Activated CD4-positive, alpha-beta memory T cell treated with anti-CD3 and anti-CD28 coated beads, Interleukin-2, amount 10 ng/mL, durations not matched to agents 7 days and 5 days (primary cell): ENCODE measurements at regions not wholly inside any gene's neighbourhood (a gene's known extent, or its start where the extent isn't known, plus 50 kb on each side); places are given as distances from the start of the nearest gene placed in this dataset.

ENCODE experiments used
- CTCF ChIA-PET: fragments of 350-600 bp; sonication (Branson Sonifier 250); formaldehyde crosslinking; loops from one replicate; lab custom pipeline; 2021; ENCODE audit warnings: antibody characterized with exemption, inconsistent platforms; lab: Charles Lee
- POLR2A ChIA-PET: fragments of 350-600 bp; sonication (Branson Sonifier 250); formaldehyde crosslinking; loops from one replicate; lab custom pipeline; 2021; ENCODE audit warnings: antibody characterized with exemption; lab: Charles Lee
- DNase-seq: peaks from one replicate; pipeline ENCODE4 v3.0.0-alpha.2; 2020
- H3K27ac Mint-ChIP-seq: one replicate; pipeline ENCODE4 v1.8.0; 2021; ENCODE audit warnings: mild to moderate bottlenecking, mixed read lengths
- H3K27me3 Mint-ChIP-seq: one replicate; pipeline ENCODE4 v1.8.0; 2021; ENCODE audit warnings: mixed read lengths
- H3K36me3 Mint-ChIP-seq: one replicate; pipeline ENCODE4 v1.8.0; 2021; ENCODE audit warnings: low read depth, mixed read lengths
- H3K4me1 Mint-ChIP-seq: one replicate; pipeline ENCODE4 v1.8.0; 2021; ENCODE audit warnings: mixed read lengths
- H3K4me3 Mint-ChIP-seq: one replicate; pipeline ENCODE4 v1.8.0; 2021; ENCODE audit warnings: mild to moderate bottlenecking, mixed read lengths
- H3K9me3 Mint-ChIP-seq: one replicate; pipeline ENCODE4 v1.8.0; 2021; ENCODE audit warnings: mixed read lengths

DNA sequence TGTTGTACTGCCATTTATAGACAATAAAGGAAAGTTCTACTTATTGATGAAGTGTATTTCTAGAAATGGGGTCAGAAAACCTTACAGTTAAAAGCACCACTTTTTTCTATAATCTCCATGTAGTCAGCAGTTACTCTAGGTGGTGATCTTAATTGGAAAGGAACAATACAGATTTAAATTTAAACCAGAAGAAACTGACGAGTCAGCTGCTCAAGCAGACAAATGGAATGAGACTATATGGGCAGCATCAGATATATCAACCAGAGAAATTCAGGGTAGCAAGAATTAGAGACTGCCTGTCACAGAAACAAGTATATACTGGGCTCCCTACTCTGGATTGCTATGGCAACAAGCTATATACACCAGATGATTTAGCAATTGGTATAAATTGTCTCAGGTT lies 99.6 kb upstream of the SCG2 start:
- Mint-ChIP-seq H3K27me3 (no peaks in the 10 kb centered on the region), H3K27ac (no peak overlapping the region), H3K4me1 (peaks cover 15% of the 10 kb centered on the region), H3K36me3 (no peaks in the 10 kb centered on the region), H3K4me3 (no peak overlapping the region), H3K9me3 (no peaks in the 10 kb centered on the region)
- ChIA-PET POLR2A (no interaction called here), CTCF (no interaction called here)
- no peak for DNase-seq

DNA sequence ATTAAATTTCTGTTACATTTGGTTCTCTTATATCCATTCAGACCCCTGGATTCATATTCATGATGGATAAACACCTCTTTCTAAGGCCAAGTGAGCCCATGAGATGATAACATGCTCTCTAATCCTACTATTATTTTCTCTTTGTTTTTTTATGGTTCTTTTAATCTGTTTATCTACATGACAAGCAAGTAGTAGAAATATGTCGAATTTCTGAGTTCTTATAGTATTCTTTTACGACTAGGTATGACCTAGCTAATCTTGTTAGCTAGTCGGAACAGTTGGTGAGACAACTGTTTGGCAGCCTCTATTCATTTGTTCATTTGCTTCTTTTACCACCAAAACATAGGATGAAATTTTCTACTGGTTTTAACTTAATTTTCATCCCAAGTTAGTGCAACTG lies 98.1 kb upstream of the SCG2 start:
- no peaks in the 10 kb centered on the region for H3K27me3 Mint-ChIP-seq
- H3K4me1 Mint-ChIP-seq = peaks cover 15% of the 10 kb centered on the region
- no peak for DNase-seq
- POLR2A ChIA-PET = no interaction called here
- no peak overlapping the region for H3K4me3 Mint-ChIP-seq
- H3K36me3 Mint-ChIP-seq = no peaks in the 10 kb centered on the region
- CTCF ChIA-PET = interaction anchor here (1.3 kb wide), 1 partner anchor 29 kb away, joined by 5 read pairs; no protein-coding TSS in a partner anchor
- no peaks in the 10 kb centered on the region for H3K9me3 Mint-ChIP-seq
- no peak overlapping the region for H3K27ac Mint-ChIP-seq

DNA sequence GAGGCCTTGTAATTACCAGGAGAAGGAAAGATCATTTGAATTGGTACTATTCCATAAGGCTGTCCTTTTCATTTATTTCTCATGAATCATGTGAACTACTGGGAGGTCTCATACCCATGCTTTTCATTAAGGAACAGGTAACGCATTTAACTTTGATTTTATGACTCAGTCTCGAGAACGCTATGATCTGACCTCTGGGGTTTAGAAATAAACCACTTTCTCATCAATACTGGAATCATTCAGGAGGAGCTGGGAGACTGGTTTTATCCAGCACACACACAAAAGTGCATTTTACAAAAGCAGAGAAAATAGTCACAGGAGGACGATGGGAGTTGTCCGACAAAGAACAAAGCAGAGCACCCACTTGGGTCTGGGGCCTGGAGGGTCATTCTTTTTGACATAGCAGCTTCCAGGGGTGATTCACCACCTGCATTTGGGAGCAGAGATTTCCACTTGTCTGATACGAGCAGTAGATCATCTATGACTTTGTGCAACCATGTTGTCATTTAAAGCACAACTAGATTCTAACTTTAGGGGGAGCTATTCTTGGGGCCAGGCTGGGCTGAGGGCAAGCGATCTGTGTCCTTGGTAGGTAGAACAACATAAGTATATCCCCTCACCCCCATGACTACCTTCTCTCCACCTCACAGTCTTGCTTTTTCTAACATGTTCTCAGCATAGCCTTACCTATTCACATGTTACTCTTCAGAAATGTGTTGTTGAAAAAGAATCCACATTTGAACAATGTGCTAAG lies 95.9 kb upstream of the SCG2 start:
- no peak overlapping the region for H3K4me3 Mint-ChIP-seq
- CTCF ChIA-PET = interaction anchor here (0.5 kb wide), 1 partner anchor 25 kb away, joined by 4 read pairs; no protein-coding TSS in a partner anchor

DNA sequence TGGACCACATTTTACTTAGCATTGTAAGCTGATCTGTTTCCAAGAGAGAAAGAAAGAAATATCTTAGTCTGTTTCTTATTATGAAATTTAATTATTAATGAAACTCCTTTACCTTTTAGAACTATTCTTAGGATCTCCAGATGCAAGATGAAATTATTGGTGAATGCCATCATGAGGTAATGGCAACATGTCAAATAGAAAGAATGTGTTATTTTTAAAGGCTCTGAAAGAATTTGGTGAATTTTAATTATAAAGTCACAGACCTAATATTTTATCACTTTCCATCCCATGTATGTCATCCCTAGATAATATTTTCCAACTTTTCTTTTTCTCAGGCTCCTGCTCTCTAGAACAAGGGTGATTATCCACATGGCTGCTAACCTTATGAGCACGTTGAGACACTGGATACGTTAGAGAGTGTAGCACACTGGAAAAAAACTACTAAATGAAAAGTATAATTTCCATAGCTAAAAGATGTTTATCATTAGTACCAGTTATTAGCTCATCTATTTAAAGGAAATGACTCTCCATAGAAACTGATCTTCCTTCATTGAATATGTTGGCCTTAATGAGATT lies 95.2 kb upstream of the SCG2 start:
- POLR2A ChIA-PET = no interaction called here
- peaks cover 15% of the 10 kb centered on the region for H3K4me1 Mint-ChIP-seq
- CTCF ChIA-PET = no interaction called here
- H3K27ac Mint-ChIP-seq = no peak overlapping the region
- peaks cover 2% of the 10 kb centered on the region for H3K27me3 Mint-ChIP-seq
- no peak overlapping the region for H3K4me3 Mint-ChIP-seq
- H3K36me3 Mint-ChIP-seq = no peaks in the 10 kb centered on the region
- no peak for DNase-seq
- no peaks in the 10 kb centered on the region for H3K9me3 Mint-ChIP-seq

More for the DNA sequence above, 95.9 kb upstream of the SCG2 start:
- peaks cover 2% of the 10 kb centered on the region for H3K27me3 Mint-ChIP-seq
- H3K36me3 Mint-ChIP-seq = no peaks in the 10 kb centered on the region
- DNase-seq = no peak
- H3K9me3 Mint-ChIP-seq = no peaks in the 10 kb centered on the region
- H3K27ac Mint-ChIP-seq = no peak overlapping the region
- POLR2A ChIA-PET = no interaction called here
- peaks cover 15% of the 10 kb centered on the region for H3K4me1 Mint-ChIP-seq

DNA sequence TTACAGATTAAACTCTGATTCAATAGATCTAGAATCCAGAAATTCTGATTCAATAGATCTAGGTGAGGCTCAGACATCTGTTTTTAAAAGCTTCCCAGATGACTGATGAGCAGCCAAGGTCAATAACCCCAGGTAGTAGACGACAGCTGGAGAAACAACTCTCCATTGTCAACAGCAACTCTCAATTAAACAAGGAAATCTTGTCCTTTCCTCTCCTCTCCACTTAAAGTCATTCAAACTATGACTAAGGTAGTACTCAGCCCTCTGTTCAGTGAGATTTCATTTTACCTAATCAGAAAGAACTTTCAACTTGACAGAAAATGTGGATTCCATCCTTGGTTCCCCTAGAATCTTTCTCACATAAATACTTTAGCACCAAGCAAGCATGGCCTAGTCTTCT lies 94.6 kb upstream of the SCG2 start:
- no peaks in the 10 kb centered on the region for H3K9me3 Mint-ChIP-seq
- CTCF ChIA-PET = no interaction called here

DNA sequence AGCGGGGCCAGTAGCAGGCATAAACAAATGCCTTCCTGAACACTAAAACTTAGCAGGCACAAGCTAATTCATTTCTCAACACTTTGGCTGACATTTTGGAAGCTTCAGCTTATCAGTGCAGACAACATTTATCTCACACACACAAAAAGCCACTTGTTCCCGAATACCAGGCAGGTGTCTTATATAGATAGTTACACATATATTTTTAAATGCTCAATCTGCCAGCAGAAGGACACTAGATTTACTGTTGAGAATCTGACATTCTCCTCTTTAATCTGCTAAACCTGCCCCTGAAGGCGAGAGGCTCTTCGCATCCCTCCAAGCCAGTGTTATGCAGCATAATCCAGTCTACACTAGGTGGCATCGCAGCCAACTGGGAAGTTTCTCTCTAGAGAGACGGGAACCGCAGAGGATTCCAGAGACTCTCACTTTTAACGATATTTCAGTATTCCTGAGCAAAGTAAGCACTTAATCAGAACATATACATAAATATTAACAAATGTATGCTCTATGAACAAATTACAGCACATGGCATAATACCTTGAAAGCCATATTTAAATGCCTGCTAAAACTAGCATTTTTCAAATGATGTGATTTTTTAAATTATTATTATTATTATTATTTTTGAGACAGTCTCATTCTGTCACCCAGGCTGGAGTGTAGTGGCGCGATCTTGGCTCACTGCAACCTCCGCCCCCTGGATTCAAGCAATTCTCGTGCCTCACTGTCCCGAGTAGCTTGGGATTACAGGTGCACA lies 90.2 kb upstream of the SCG2 start:
- H3K9me3 Mint-ChIP-seq = no peaks in the 10 kb centered on the region
- POLR2A ChIA-PET = no interaction called here
- no peak overlapping the region for H3K4me3 Mint-ChIP-seq
- H3K27ac Mint-ChIP-seq = no peak overlapping the region
- peaks cover 9% of the 10 kb centered on the region for H3K27me3 Mint-ChIP-seq
- H3K36me3 Mint-ChIP-seq = no peaks in the 10 kb centered on the region
- no peaks in the 10 kb centered on the region for H3K4me1 Mint-ChIP-seq
- no peak for DNase-seq
- CTCF ChIA-PET = interaction anchor here (0.6 kb wide), 1 partner anchor 236 kb away, joined by 5 read pairs; no protein-coding TSS in a partner anchor

More for the DNA sequence above, 94.6 kb upstream of the SCG2 start:
- H3K36me3 Mint-ChIP-seq = no peaks in the 10 kb centered on the region
- POLR2A ChIA-PET = no interaction called here
- no peak overlapping the region for H3K27ac Mint-ChIP-seq
- DNase-seq = no peak
- peaks cover 15% of the 10 kb centered on the region for H3K4me1 Mint-ChIP-seq
- H3K4me3 Mint-ChIP-seq = no peak overlapping the region
- peaks cover 9% of the 10 kb centered on the region for H3K27me3 Mint-ChIP-seq

DNA sequence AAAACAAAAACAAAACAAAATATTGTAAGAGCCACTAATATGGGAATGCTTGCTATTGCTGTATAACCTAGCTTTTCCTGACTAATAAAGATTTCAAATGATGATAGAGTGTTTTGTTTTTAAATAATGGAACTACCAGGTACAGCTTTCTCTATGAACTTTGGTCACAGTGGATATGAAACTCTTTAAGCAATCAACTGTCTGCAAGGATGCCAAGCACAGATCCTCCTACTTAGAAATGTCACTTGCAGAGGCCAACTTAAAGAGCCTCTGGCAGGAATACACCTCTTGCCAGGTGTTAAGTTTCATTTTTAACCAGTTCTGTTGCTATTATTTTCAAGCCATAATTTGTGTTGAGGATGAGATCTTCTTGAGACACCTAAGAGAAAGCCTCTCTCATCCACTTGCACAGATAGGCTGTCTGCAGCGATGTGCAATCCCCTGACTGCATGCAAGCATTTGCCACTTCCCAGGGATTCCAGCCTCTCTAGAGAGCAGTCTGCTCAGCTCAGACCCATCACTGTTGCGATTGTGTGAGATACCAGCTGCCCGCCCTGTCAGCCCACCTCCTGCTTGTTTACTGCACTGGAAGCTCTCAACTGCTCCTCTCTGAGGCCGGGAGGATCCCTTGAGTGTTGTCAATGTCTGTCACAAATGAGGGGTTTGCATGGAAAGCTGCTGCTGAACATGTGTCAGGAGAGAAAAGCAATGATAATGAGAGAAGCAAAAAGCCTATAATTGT lies 86.1 kb upstream of the SCG2 start:
- CTCF ChIA-PET = no interaction called here
- H3K4me1 Mint-ChIP-seq = no peaks in the 10 kb centered on the region
- no peak overlapping the region for H3K4me3 Mint-ChIP-seq

DNA sequence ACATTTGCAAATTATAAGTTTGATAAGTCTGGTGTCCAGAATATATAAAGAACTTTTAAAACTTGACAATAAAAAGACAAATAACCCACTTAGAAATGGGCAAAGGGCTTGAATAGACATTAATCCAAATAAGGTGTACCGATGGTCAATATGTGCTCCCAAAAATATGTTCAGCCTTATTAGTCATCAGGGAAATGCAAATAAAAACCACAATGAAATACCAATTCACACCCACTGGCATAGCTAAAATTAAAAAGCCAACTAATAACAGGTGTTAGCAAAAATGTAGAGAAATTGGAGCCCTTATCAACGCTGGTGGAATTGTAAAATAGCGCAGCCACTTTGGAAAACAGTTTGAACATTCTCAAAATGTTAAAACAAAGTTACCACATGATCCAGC lies 79.0 kb upstream of the SCG2 start:
- Mint-ChIP-seq H3K4me1 (no peaks in the 10 kb centered on the region), H3K27ac (no peak overlapping the region), H3K36me3 (no peaks in the 10 kb centered on the region), H3K9me3 (no peaks in the 10 kb centered on the region), H3K27me3 (peaks cover 4% of the 10 kb centered on the region), H3K4me3 (no peak overlapping the region)
- no peak for DNase-seq
- ChIA-PET POLR2A (no interaction called here), CTCF (no interaction called here)

More for the DNA sequence above, 86.1 kb upstream of the SCG2 start:
- Mint-ChIP-seq H3K9me3 (no peaks in the 10 kb centered on the region), H3K36me3 (no peaks in the 10 kb centered on the region), H3K27ac (no peak overlapping the region), H3K27me3 (peaks cover 11% of the 10 kb centered on the region)
- no peak for DNase-seq
- POLR2A ChIA-PET = no interaction called here

DNA sequence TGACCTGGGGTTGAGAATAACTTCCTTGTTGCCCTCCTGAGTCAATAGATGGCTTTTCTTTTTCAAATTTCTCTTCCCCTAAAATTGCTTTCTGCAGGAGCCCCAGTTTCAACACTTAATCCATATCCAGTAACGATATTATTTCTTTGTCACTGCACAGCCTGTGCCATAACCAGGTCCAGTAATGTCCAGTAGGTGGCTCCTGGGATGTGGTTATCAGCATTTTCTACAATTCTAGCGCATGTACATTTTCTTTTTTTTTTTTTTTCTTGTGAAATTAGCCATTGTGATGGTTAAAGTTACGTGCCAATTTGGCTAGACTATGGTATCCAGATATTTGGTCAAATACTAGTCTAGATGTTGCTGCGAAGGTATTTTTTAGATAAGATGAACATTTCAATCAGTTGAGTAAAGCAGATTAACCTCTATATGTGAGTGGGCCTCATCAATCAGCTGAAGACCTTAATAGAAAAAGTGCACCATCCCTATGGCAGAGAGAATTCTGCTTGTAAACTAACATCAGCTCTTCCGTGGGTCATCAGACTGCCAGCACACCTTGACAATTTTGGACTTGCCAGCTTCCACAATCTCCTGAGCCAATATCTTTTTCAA lies 72.9 kb upstream of the SCG2 start:
- Mint-ChIP-seq H3K9me3 (no peaks in the 10 kb centered on the region), H3K4me3 (no peak overlapping the region), H3K36me3 (no peaks in the 10 kb centered on the region), H3K4me1 (no peaks in the 10 kb centered on the region), H3K27ac (no peak overlapping the region), H3K27me3 (peaks cover 1% of the 10 kb centered on the region)
- CTCF ChIA-PET = no interaction called here
- DNase-seq = no peak
- POLR2A ChIA-PET = no interaction called here

DNA sequence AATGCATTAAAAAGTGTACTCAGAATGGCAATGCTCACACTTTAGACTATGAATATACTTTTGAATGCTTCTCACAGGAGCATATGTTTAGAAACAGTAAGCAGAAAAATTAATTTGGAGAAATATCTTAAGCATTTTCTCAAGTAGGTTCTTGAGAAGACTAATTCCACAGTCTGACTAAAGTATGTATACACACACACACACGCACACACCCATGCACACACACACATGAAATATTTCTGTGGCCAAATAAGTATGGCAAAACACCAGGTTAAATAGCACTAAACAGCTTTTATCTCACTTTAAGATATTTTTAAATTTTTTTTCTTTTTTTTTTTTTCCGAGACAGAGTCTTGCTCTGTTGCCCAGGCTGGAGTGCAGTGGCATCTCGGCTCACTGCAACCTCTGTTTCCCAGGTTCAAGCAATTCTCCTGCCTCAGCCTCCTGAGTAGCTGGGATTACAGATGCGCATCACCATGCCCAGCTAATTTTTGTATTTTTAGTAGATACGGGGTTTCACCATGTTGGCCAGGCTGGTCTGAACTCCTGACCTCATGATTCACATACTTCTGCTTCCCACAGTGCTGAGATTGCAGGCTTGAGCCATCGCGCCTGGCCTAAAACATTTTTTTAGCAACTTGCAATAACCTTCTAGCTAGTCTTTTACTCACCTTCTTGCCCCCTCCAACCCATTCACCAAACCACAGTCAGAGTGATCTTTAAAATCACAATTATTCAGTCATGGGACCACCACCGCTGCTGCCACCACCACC lies 67.5 kb upstream of the SCG2 start:
- no peak for DNase-seq
- Mint-ChIP-seq H3K4me3 (no peak overlapping the region), H3K9me3 (no peaks in the 10 kb centered on the region), H3K36me3 (no peaks in the 10 kb centered on the region), H3K27ac (no peak overlapping the region), H3K4me1 (no peaks in the 10 kb centered on the region), H3K27me3 (peaks cover 8% of the 10 kb centered on the region)
- POLR2A ChIA-PET = no interaction called here
- CTCF ChIA-PET = no interaction called here

DNA sequence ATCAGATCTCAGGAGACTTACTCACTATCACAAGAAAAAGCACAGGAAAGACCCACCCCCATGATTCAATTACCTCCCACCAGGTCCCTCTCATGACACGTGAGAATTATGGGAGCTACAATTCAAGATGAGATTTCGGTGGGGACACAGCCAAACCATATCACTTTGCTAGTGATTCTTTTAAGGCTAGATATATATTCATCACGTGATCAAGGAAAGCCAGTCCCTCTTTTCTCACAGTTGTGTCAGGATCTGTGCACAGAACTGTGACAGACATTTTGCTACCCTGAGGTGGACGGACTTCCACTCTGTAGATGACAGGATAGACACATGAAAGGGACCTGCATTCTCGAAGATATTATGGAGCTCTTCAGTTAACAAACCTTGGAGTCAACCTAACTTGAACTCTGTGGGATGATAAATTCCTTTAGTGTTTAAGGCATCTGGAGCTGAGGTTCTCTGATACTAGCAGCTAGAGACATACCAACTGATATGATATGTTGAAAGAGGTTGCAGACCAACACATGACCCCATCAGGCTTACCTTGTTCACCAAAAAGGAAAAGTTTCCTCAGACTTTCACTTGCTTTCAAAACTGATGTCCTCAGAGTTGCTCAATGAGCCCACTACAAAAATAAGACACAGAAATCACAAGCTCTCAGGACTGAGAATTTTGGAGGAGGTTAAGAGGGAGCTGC lies 66.3 kb upstream of the SCG2 start:
- ChIA-PET POLR2A (no interaction called here), CTCF (no interaction called here)
- H3K9me3 Mint-ChIP-seq = no peaks in the 10 kb centered on the region
- no peaks in the 10 kb centered on the region for H3K4me1 Mint-ChIP-seq
- H3K4me3 Mint-ChIP-seq = no peak overlapping the region
- no peaks in the 10 kb centered on the region for H3K36me3 Mint-ChIP-seq
- DNase-seq = no peak
- H3K27ac Mint-ChIP-seq = no peak overlapping the region
- peaks cover 8% of the 10 kb centered on the region for H3K27me3 Mint-ChIP-seq
